ENCODE measurements at regions not wholly inside any gene's neighbourhood (a gene's known extent, or its start where the extent isn't known, plus 50 kb on each side); places are given as distances from the start of the nearest gene placed in this dataset.

DNA sequence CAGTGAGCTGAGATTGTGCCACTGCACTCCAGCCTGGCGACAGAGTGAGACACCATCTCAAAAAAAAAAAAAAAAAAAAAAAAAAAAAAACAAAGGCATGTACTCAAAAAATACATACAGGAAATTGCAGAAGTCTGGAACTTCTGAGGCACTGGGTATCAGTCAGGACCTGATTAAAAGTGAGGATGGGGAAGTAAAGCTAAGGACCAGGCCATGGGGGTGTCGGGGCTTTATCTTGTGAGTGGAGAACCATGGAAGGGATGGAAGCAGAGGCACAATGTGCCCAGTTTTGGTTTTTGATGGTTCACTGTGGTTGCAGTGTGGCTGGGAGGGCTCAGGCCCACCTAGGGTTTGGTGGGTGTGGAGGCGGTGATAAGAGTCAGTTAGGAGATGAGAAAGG is 212.7 kb upstream of the PIK3R1 start:
- DNase-seq (ENCODE audit: low read depth) = no peak
- Histone ChIP-seq H3K27me3 (ENCODE audit: control insufficient read depth, insufficient read depth, low read length) (no peaks in the 10 kb centered on the region), H3K36me3 (ENCODE audit: control insufficient read depth, insufficient read depth, low read length) (no peaks in the 10 kb centered on the region), H3K4me3 (ENCODE audit: low read depth, low read length) (no peak overlapping the region)
- TF ChIP-seq, protein P1, sequence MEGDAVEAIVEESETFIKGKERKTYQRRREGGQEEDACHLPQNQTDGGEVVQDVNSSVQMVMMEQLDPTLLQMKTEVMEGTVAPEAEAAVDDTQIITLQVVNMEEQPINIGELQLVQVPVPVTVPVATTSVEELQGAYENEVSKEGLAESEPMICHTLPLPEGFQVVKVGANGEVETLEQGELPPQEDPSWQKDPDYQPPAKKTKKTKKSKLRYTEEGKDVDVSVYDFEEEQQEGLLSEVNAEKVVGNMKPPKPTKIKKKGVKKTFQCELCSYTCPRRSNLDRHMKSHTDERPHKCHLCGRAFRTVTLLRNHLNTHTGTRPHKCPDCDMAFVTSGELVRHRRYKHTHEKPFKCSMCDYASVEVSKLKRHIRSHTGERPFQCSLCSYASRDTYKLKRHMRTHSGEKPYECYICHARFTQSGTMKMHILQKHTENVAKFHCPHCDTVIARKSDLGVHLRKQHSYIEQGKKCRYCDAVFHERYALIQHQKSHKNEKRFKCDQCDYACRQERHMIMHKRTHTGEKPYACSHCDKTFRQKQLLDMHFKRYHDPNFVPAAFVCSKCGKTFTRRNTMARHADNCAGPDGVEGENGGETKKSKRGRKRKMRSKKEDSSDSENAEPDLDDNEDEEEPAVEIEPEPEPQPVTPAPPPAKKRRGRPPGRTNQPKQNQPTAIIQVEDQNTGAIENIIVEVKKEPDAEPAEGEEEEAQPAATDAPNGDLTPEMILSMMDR (IDR thresholded peaks at IDR 0.05; ENCODE audit: insufficient read depth, low read length, poor library complexity, severe bottlenecking) = no peak

DNA sequence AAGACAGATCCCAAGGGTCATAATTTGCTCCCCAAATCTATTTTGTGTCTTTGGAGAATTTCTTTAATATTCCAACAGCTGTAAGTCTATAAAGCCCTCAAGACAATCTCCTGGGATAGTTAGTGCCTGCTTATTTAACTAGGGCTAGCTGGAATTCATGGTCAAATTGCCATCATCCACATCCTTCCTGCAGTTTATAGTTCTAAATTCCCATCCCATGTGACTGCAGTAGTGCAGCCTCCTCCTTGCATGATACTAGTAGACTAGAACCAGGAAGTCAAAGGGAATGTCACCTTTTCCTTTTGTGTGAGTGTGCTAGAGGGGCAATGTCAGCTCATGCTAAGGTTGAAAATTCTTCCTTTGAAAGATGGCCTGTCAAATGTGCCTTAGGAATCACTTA is 214.8 kb upstream of the PIK3R1 start:
- Histone ChIP-seq H3K27me3 (ENCODE audit: control insufficient read depth, insufficient read depth, low read length) (no peaks in the 10 kb centered on the region), H3K4me3 (ENCODE audit: low read depth, low read length) (no peak overlapping the region), H3K36me3 (ENCODE audit: control insufficient read depth, insufficient read depth, low read length) (no peaks in the 10 kb centered on the region)
- DNase-seq (ENCODE audit: low read depth) = no peak
- TF ChIP-seq, protein P1 (IDR thresholded peaks at IDR 0.05; ENCODE audit: insufficient read depth, low read length, poor library complexity, severe bottlenecking) = no peak

DNA sequence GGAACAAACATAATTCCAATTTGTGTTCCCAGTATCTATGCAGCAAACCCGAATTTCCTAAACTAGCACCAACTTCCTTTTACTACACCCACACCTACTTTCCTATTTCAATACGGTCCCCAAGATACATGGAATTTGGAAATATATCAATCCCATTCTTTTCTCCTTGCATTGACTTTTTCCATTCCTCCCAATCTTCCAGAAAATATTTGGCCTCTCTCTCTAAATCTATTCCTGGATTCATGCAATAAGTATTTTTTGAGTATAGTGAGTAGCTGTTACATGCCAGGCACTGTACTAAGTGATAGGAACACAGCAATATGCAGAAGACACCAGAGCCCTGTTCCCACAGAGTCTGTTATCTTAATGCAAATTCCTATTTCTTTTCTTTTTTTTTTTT is 216.2 kb upstream of the PIK3R1 start:
- DNase-seq (ENCODE audit: low read depth) = no peak
- no peak overlapping the region for H3K4me3 ChIP-seq (ENCODE audit: low read depth, low read length)
- TF ChIP-seq, protein P1 (IDR thresholded peaks at IDR 0.05; ENCODE audit: insufficient read depth, low read length, poor library complexity, severe bottlenecking) = no peak
- no peaks in the 10 kb centered on the region for H3K36me3 ChIP-seq (ENCODE audit: control insufficient read depth, insufficient read depth, low read length)
- H3K27me3 ChIP-seq (ENCODE audit: control insufficient read depth, insufficient read depth, low read length) = no peaks in the 10 kb centered on the region

DNA sequence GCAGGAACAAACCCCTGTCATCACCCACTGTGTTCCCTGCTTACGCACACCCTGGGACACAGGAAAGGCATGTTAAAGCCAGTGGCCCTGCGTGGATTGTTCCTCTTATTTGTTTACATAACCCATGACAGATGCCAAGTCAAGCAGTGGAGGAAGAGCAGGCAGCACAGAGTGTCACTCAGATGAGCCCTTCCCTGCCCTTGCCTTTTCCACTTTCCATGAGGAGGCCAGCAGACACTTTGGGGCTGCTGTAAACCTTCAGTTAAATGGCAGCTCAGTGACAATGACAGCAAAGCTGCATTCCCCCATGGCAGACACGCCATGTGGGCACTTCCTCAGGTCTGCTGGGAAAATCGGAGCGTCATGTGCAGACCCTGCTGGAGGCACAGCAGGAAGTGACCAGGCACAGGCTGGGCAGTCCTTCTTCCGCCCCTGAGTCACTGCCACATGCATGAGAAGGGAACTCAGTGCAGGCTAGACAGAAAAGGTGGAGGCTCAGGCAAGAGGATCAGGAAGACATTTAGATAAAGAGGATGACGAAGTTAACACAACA is 216.8 kb upstream of the PIK3R1 start:
- Histone ChIP-seq H3K36me3 (ENCODE audit: control insufficient read depth, insufficient read depth, low read length) (no peaks in the 10 kb centered on the region), H3K4me3 (ENCODE audit: low read depth, low read length) (no peak overlapping the region), H3K27me3 (ENCODE audit: control insufficient read depth, insufficient read depth, low read length) (no peaks in the 10 kb centered on the region)
- DNase-seq (ENCODE audit: low read depth) = no peak
- TF ChIP-seq, protein P1 (IDR thresholded peaks at IDR 0.05; ENCODE audit: insufficient read depth, low read length, poor library complexity, severe bottlenecking) = no peak

DNA sequence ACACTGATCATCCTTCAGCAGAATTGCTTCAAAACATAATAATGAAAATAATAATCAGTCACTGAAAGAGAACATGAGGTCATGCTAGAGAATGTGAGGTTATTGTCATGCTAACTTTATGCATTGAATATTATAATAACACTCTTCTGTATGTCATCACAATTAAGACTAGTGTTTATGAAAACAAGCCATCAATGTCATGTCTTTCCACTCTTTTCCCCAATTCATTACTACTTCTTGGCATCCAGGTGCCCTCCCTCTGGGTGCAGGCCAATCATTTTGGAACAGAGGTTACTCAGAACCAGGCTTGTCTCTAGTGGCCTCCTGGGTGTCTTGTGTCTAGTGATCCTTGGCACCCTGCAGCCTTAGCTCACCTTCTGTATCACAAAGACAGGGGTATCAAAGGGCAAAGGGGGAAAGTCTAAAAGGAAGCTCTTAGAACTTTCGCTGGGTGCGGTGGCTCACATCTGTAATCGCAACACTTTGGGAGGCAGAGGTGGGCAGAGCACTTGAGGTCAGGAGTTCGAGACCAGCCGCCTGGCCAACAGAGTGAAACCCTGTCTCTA is 217.6 kb upstream of the PIK3R1 start:
- TF ChIP-seq, protein P1 (IDR thresholded peaks at IDR 0.05; ENCODE audit: insufficient read depth, low read length, poor library complexity, severe bottlenecking) = no peak
- Histone ChIP-seq H3K27me3 (ENCODE audit: control insufficient read depth, insufficient read depth, low read length) (no peaks in the 10 kb centered on the region), H3K36me3 (ENCODE audit: control insufficient read depth, insufficient read depth, low read length) (no peaks in the 10 kb centered on the region), H3K4me3 (ENCODE audit: low read depth, low read length) (no peak overlapping the region)
- no peak for DNase-seq (ENCODE audit: low read depth)

DNA sequence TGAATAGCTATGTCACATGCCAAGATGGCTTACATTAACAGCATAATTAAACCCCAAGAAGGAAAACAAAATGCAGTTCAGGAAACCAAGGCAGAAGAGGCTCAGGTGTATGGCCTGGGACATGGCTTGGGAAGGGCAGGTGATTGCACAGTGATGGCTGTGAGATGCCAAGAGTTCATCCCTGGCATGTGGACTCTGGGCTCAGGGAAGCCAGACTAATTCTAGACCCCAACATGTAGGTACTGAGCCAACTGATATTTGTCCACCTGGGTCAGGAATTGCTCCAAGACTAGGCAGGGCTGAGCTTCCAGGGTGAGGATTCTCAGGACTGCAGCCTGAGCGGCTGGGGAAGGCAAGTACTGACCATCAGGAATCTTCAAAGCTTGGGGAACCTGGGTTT is 218.4 kb upstream of the PIK3R1 start:
- TF ChIP-seq, protein P1 (IDR thresholded peaks at IDR 0.05; ENCODE audit: insufficient read depth, low read length, poor library complexity, severe bottlenecking) = no peak

More for the DNA sequence above, 218.4 kb upstream of the PIK3R1 start:
- no peak for DNase-seq (ENCODE audit: low read depth)
- Histone ChIP-seq H3K4me3 (ENCODE audit: low read depth, low read length) (no peak overlapping the region), H3K36me3 (ENCODE audit: control insufficient read depth, insufficient read depth, low read length) (no peaks in the 10 kb centered on the region), H3K27me3 (ENCODE audit: control insufficient read depth, insufficient read depth, low read length) (no peaks in the 10 kb centered on the region)

Data from kidney epithelial cell (primary cell).